HG03066 (cell line): ENCODE measurements at regions not wholly inside any gene's neighbourhood (a gene's known extent, or its start where the extent isn't known, plus 50 kb on each side); places are given as distances from the start of the nearest gene placed in this dataset.
"Not testable (repeated sequence)": the region's sequence is repeated elsewhere in the genome, so short reads cannot be mapped to it uniquely, and the experiment has no call there.

ENCODE experiments used
- ATAC-seq: cut with Tn5 transposase; IDR thresholded peaks from one replicate; pipeline ENCODE4 v1.9.1; 2021; ENCODE audit warnings: low read depth; ENCODE audit not compliant: unreplicated experiment

- no peak for ATAC-seq
Measured at GRCh38 chr7:82701949-82702348, 258.4 kb upstream of the CACNA2D1 start.

- ATAC-seq: no peak
Measured at GRCh38 chr7:82700741-82701140, 257.2 kb upstream of the CACNA2D1 start.

- ATAC-seq: no peak
Measured at GRCh38 chr7:82699773-82700186, 256.2 kb upstream of the CACNA2D1 start.

GRCh38 chr7:82697897-82698296 is 254.3 kb upstream of the CACNA2D1 start:
- no peak for ATAC-seq

GRCh38 chr7:82696631-82697030 is 253.1 kb upstream of the CACNA2D1 start:
- no peak for ATAC-seq

- no peak for ATAC-seq
Measured at GRCh38 chr7:82694022-82694421, 250.4 kb upstream of the CACNA2D1 start.

- ATAC-seq: no peak
Measured at GRCh38 chr7:82690929-82691328, 247.4 kb upstream of the CACNA2D1 start.

GRCh38 chr7:82685214-82685613 is 241.6 kb upstream of the CACNA2D1 start:
- no peak for ATAC-seq

GRCh38 chr7:82678716-82679115 is 235.1 kb upstream of the CACNA2D1 start:
- ATAC-seq: no peak

GRCh38 chr7:82678259-82678658 is 234.7 kb upstream of the CACNA2D1 start:
- ATAC-seq: no peak

GRCh38 chr7:82677493-82677892 is 233.9 kb upstream of the CACNA2D1 start:
- ATAC-seq: no peak

GRCh38 chr7:82676777-82677463 is 233.3 kb upstream of the CACNA2D1 start:
- ATAC-seq: no peak

- ATAC-seq: no peak
Measured at GRCh38 chr7:82675396-82675795, 231.8 kb upstream of the CACNA2D1 start.

- no peak for ATAC-seq
Measured at GRCh38 chr7:82674268-82674667, 230.7 kb upstream of the CACNA2D1 start.

GRCh38 chr7:82672078-82672477 is 228.5 kb upstream of the CACNA2D1 start:
- no peak for ATAC-seq

- no peak for ATAC-seq
Measured at GRCh38 chr7:82669141-82669540, 225.6 kb upstream of the CACNA2D1 start.

- ATAC-seq: no peak
Measured at GRCh38 chr7:82668676-82669075, 225.1 kb upstream of the CACNA2D1 start.

GRCh38 chr7:82665966-82666507 is 222.5 kb upstream of the CACNA2D1 start:
- no peak for ATAC-seq

GRCh38 chr7:82655965-82656364 is 212.4 kb upstream of the CACNA2D1 start:
- no peak for ATAC-seq

- not testable (repeated sequence) for ATAC-seq
Measured at GRCh38 chr7:82650095-82650494, 206.5 kb upstream of the CACNA2D1 start.

GRCh38 chr7:82633592-82633991 is 190.0 kb upstream of the CACNA2D1 start:
- ATAC-seq: no peak

GRCh38 chr7:82631998-82632397 is 188.4 kb upstream of the CACNA2D1 start:
- ATAC-seq: no peak

- no peak for ATAC-seq
Measured at GRCh38 chr7:82629583-82629982, 186.0 kb upstream of the CACNA2D1 start.
